AG04449 (cell line): ENCODE measurements at regions not wholly inside any gene's neighbourhood (a gene's known extent, or its start where the extent isn't known, plus 50 kb on each side); places are given as distances from the start of the nearest gene placed in this dataset.
"Not testable (repeated sequence)": the region's sequence is repeated elsewhere in the genome, so short reads cannot be mapped to it uniquely, and the experiment has no call there.

ENCODE experiments used
- CTCF ChIA-PET: fragments of 350-600 bp; formaldehyde crosslinking; extraction: SDS; loops from one replicate; lab custom pipeline; 2021; ENCODE audit warnings: antibody characterized with exemption; lab: Yijun Ruan, JAX
- POLR2A ChIA-PET: fragments of 400-600, 350-600 bp; formaldehyde crosslinking; extraction: SDS; loops from one replicate; lab custom pipeline; 2020; ENCODE audit warnings: antibody characterized with exemption, inconsistent platforms; lab: Yijun Ruan, JAX
- DNase-seq: peaks from one replicate; pipeline ENCODE4 v3.0.0-alpha.2; 2010; ENCODE audit warnings: low read depth, low spot score
- H3K4me3 ChIP-seq: 2 replicates; pipeline ENCODE4 v1.5.1; 2011; ENCODE audit warnings: low read depth, mild to moderate bottlenecking, control low read depth, low read length
- CTCF ChIP-seq: IDR thresholded peaks from one replicate; pipeline ENCODE4 v1.5.1; 2011; ENCODE audit warnings: mild to moderate bottlenecking, moderate library complexity, low read length, control low read depth, inconsistent platforms; ENCODE audit not compliant: insufficient read depth; ENCODE audit errors: missing control alignments

- POLR2A ChIA-PET, result no interaction called here
- DNase-seq, result no peak
- TF ChIP-seq CTCF, result no peak
- CTCF ChIA-PET, result no interaction called here
- H3K4me3 ChIP-seq, result no peak overlapping the region
Measured at GRCh38 chr16:10250137-10250828, 68.1 kb upstream of the GRIN2A start.

- ChIA-PET POLR2A (no interaction called here), CTCF (interaction anchor here (1.6 kb wide), 1 partner anchor 259 kb away, joined by 3 read pairs; no protein-coding TSS in a partner anchor)
- H3K4me3 ChIP-seq, result no peak overlapping the region
- DNase-seq, result no peak
- no peak for TF ChIP-seq CTCF
Measured at GRCh38 chr16:10252155-10252554, 69.9 kb upstream of the GRIN2A start.

GRCh38 chr16:10253409-10253808, 71.2 kb upstream of the GRIN2A start:
- CTCF ChIA-PET, result interaction anchor here (1.4 to 2.0 kb wide), 4 partner anchors 13 to 261 kb away, joined by 3 to 6 read pairs (median 6); no protein-coding TSS in a partner anchor
- no peak overlapping the region for H3K4me3 ChIP-seq
- POLR2A ChIA-PET, result interaction anchor here (0.6 kb wide), 1 partner anchor 9 kb away, joined by 3 read pairs; no protein-coding TSS in a partner anchor
- no peak for TF ChIP-seq CTCF
- no peak for DNase-seq

- POLR2A ChIA-PET, result no interaction called here
Measured at GRCh38 chr16:10255728-10256127, 73.5 kb upstream of the GRIN2A start.

GRCh38 chr16:10256784-10257641, 74.8 kb upstream of the GRIN2A start:
- no peak overlapping the region for H3K4me3 ChIP-seq
- CTCF ChIA-PET, result interaction anchor here (0.7 to 5.3 kb wide), 9 partner anchors 9 to 481 kb away, joined by 3 to 62 read pairs (median 5); no protein-coding TSS in a partner anchor
- peak; percentile 91 for TF ChIP-seq CTCF
- POLR2A ChIA-PET, result no interaction called here
- no peak for DNase-seq

More at GRCh38 chr16:10255728-10256127, 73.5 kb upstream of the GRIN2A start:
- H3K4me3 ChIP-seq, result no peak overlapping the region
- DNase-seq, result no peak
- CTCF ChIA-PET, result interaction anchor here (1.0 to 5.3 kb wide), 7 partner anchors 9 to 481 kb away, joined by 3 to 62 read pairs (median 5); no protein-coding TSS in a partner anchor
- TF ChIP-seq CTCF, result no peak

- CTCF ChIA-PET, result interaction anchor here (1.9 to 5.3 kb wide), 4 partner anchors 252 to 479 kb away, joined by 5 to 62 read pairs (median 12); no protein-coding TSS in a partner anchor
- POLR2A ChIA-PET, H3K4me3 ChIP-seq, DNase-seq: not testable (repeated sequence)
Measured at GRCh38 chr16:10257642-10258251, 75.5 kb upstream of the GRIN2A start.

- CTCF ChIA-PET, result interaction anchor here (0.6 to 5.3 kb wide), 3 partner anchors 251 to 478 kb away, joined by 3 to 62 read pairs (median 7); no protein-coding TSS in a partner anchor
- POLR2A ChIA-PET, H3K4me3 ChIP-seq, DNase-seq: not testable (repeated sequence)
Measured at GRCh38 chr16:10258930-10259603, 76.8 kb upstream of the GRIN2A start.
